ENCODE measurements at regions not wholly inside any gene's neighbourhood (a gene's known extent, or its start where the extent isn't known, plus 50 kb on each side); places are given as distances from the start of the nearest gene placed in this dataset.

DNA sequence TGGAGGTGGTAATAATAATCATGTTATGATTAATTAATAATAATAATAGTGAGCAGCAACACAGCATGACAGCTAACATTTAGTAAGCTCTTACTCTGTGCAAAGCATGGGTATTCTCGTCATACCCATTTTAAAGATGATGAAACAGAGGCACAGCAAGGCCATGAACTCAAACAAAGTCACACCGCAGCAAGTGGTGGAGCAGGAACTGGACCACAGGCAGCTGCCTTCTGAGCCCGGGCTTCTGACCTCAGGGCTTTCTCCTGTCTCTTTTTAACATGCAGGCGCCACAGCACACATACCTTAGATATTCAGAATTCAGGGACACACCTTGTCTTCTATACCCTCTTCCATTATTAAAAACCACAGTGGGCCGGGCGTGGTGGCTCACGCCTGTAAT lies 50.7 kb upstream of the SPATA12 start:
- no peak for DNase-seq (ENCODE audit: low read depth in 2 of 2, low spot score in 1 of 2)

GRCh38 chr3:57009367-57009766 lies 51.1 kb upstream of the SPATA12 start:
- DNase-seq (ENCODE audit: low read depth in 2 of 2, low spot score in 1 of 2): no peak

DNA sequence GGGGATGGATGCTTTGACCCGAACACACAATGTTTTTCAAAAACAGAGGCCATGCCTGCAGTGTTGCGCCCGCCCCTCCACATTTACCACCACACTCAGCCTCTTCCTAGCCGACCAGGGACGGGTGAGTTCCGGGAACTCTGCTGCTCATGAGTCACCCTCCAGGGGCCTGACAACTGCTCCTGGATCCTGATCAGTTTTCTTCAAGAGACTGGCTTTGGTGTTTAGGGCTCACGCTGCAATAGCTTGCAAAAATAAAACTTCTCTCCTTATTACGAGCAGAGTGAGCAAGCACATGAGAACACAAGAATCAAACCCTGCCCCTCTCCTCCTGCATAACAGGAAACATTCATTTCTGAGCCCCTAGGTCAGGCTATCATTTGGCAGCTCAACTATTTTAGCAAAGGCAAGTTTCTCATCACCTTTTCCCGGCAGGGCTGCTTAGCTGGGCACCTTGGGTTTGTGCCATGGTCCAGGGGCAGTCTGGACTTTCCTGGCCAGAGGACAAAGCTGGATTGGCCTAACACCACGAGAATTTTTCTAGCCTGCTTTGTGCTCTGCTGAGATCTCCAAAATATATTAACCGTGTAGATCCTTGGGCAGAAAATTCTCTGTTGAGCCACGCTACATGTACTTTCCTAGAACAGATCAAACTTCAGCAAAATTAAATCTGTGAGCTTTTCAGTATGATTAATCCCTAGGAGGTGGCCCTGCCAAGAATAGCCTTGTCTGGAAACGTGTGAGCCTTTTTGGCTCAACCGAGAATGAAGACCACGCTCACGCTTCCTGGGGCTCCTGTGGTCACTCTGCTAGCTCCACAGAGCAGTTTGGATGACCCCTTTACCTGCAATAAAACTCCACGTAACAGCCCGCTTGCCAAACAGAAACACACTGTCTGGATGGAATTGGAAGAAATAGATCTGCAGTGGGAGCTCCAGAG lies 52.7 kb upstream of the SPATA12 start:
- no peak for DNase-seq (ENCODE audit: low read depth in 2 of 2, low spot score in 1 of 2)

GRCh38 chr3:57006949-57007419 lies 53.5 kb upstream of the SPATA12 start:
- no peak for DNase-seq (ENCODE audit: low read depth in 2 of 2, low spot score in 1 of 2)

DNA sequence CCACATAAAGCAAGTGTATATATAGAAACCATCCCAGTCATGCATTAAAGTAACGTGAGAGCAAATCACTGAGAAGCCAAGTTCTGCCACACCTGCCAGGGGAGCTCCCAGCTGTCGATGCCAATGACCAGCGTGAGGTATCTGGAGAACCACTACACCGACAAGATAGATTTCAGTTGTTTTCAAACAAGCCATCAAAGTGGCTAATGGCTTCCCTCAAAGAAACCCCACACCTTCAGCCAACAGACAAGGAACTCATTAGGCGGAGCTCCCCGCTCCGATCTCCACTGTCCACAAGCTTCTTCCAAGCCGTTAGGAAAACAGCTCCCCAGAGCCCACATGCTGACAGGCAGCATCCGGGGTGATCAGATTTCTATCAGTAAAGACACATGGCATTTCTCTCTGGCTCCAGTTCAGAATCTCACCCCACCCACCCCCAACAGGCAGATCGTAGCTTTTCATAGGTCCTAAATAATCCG lies 54.2 kb upstream of the SPATA12 start:
- no peak for DNase-seq (ENCODE audit: low read depth in 2 of 2, low spot score in 1 of 2)

DNA sequence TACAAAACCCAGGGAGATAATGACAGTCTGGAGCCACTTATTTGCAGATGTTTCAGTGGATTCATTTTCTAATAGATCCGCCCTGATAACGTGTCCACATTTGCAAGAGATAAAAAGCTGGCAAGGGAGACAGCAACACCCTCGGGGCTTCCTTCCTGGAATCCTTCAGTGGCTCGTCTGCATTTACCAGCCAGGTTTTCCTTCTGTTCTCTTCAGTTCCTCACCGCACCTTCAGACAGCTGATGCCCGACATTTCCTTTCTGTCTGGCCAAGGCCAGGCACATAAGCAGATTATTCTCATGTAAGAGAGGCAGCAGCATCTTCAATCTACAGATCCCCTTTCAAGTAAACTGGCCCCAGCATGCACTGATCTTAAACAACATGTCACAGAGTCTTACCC lies 56.2 kb upstream of the SPATA12 start:
- no peak for DNase-seq (ENCODE audit: low read depth in 2 of 2, low spot score in 1 of 2)

GRCh38 chr3:57003676-57004075 lies 56.8 kb upstream of the SPATA12 start:
- no peak for DNase-seq (ENCODE audit: low read depth in 2 of 2, low spot score in 1 of 2)

- DNase-seq (ENCODE audit: low read depth in 2 of 2, low spot score in 1 of 2): no peak
Observed at GRCh38 chr3:57001356-57001755, 59.1 kb upstream of the SPATA12 start.

GRCh38 chr3:57000012-57000411 lies 60.5 kb upstream of the SPATA12 start:
- no peak for DNase-seq (ENCODE audit: low read depth in 2 of 2, low spot score in 1 of 2)

GRCh38 chr3:56999547-56999946 lies 60.9 kb upstream of the SPATA12 start:
- no peak for DNase-seq (ENCODE audit: low read depth in 2 of 2, low spot score in 1 of 2)

GRCh38 chr3:56998076-56998529 lies 62.4 kb upstream of the SPATA12 start:
- no peak for DNase-seq (ENCODE audit: low read depth in 2 of 2, low spot score in 1 of 2)

DNA sequence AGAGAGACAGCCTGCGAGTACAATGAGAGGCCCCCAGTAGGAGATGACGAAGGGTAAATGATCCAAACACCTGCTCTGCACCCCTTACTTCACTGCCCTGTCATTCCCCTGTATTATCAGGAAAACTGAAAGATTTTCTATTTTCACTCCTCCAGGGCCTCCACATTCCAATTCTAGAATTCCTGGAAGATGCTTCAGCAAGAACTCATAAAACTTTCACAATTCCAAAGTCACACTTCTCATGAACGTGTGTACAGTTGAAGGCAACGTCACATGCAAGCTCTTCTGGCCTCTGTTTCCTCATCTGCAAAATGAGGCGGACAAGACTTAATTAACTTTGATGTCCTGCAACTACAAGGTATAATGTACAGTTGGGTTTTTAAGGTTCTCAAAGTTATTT lies 62.8 kb upstream of the SPATA12 start:
- DNase-seq (ENCODE audit: low read depth in 2 of 2, low spot score in 1 of 2): no peak

- DNase-seq (ENCODE audit: low read depth in 2 of 2, low spot score in 1 of 2): no peak
Observed at GRCh38 chr3:56997041-56997440, 63.4 kb upstream of the SPATA12 start.

DNA sequence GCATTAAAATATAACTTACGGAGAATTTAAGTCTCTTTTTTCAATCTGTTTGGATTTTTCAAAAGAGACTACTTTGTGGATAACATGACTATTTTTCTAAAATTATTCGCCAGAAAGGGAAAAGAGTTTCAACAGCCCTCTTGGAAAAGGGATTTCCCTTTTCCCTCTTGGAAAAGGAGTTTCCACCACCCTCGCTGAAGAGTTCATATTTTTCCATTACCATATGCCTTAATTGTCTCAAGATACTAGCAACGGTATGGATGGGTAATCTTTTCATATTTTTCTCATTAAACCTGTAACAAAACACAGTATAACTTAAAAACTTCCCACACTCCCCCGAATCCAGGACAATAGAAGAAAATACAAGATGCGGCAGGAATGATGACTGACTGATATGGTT lies 66.1 kb upstream of the SPATA12 start:
- DNase-seq (ENCODE audit: low read depth in 2 of 2, low spot score in 1 of 2): no peak

DNA sequence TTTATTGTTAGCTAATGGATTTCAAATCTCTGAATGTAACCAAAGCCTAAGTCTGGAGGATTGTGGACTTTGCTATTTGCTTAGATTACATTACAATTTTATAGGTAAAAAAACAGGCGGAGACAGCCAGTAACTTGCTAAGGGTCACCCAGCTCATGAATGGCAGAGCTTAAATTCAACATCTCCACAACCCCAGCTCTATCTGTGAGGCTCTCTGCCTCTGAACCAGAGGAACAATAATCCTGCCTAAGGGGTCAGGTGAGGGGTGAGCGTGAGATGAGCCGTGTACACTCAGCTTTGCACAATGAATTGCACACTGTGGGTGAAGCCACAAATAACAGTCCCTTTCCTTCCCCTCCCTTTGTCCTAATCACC lies 69.8 kb upstream of the SPATA12 start:
- DNase-seq (ENCODE audit: low read depth in 2 of 2, low spot score in 1 of 2): no peak

DNA sequence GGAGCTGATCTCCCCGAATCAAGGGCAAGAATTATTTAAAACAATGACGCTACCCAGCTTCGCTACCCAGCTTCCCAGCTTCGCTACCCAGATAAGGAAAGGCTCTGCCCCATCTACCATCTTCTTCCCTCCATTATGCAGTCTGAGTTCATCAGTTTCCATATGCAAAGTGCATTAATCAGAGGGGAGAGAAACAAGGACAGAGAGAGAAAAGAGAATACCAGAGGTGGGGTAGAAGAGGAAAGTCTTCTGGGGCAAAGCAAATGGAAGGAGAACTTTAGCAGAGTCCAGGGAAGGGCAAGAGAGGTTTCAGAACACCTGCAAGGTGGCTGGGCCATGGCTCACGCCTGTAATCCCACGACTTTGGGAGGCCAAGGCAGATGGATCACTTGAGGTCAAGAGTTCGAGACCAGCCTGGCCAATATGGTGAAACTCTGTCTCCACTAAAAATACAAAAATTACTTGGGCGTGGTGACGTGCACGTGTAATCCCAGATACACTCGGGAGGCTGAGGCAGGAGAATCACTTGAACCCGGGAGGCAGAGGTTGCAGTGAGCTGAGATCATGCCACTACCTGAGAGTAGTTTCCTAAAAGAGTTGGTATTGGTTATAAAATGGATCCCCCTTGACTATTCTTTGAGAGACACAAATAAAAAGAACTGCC lies 70.4 kb upstream of the SPATA12 start:
- DNase-seq (ENCODE audit: low read depth in 2 of 2, low spot score in 1 of 2): no peak

- DNase-seq (ENCODE audit: low read depth in 2 of 2, low spot score in 1 of 2): no peak
Observed at GRCh38 chr3:56989169-56989976, 71.1 kb upstream of the SPATA12 start.

DNA sequence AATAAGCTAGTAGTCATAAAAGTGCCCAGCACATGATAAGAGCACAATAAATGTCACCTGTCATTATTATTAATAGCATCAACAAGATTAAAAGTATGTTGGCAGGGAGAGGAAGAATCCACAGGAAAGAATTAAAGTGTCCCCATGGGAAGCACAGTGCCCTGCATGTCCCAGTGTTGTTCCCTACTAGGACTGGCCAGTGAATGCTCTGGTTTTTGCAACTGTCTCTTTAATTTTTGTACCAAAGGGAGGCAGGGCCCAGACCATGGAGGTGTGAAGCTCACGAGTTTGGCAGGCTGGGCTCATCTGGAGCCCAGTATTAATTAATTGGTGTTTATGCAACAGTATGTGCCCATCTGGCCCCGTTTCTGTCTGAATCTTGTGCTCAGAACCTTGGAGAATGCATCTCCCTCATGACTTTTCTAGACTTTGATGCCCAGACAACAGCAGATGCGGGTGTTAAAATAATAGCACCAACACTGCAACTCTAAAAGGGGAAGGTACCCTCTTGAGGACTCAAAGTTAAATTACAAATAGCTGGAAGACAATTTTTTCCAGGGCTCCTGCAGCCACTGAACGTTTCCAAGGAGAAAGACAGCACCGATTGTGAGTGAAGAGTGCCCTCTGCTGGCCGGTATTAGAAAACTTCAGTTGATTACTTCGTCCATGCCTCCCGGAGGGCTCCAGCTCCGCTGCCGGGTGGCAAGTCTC lies 71.9 kb upstream of the SPATA12 start:
- DNase-seq (ENCODE audit: low read depth in 2 of 2, low spot score in 1 of 2): peak; percentile 54 to 59

DNA sequence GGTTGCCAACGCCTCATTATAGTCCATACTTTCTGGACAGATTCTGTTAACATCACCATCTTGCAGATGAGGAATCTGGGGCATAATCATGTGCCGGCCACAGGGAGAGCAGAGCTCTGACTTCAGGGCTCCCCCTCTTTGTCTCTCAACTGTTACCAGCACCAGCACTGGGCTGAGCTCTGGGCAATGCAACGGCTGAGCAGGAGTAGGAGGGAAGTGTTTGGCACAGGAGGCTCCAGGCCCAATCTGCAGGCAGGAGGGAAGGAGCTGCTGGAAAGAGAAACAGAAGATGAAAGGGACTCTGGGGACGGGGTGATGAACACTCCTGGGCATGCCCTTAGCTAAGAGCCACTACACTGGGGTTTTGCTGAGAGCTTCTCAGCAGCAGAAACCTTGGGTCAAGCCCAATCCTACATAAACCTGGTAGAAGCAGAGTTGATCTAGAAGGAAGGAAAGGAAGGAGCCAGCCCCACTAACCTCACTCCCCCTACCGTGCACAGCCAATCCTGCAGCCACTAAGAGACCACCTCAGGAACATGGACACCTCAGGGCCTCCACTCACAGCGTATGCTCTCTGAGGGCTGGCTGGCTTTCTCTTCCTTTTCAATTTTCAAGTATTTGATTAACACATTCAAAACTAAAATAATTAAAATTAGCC lies 73.1 kb upstream of the SPATA12 start:
- DNase-seq (ENCODE audit: low read depth in 2 of 2, low spot score in 1 of 2): no peak

DNA sequence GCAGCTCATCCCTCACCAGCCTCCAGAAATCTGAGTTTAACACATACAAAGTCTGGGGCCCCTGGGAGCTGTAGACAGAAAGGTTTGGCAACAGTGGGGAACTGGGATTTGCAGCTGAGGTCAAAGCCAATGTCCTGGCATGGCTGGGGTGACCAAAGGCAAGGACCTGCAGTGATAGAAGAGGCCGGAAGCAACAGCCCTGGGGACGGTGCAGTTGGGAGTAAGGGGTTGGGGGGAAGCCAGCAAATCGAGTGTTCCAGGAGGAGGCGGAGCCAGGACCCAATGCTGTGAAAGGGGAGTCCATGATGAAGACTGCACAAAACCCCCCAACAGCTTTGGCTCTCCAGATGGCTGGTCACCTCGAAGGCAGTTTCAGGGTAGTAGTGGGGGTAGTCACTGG lies 74.1 kb upstream of the SPATA12 start:
- no peak for DNase-seq (ENCODE audit: low read depth in 2 of 2, low spot score in 1 of 2)
